ENCODE measurements at regions not wholly inside any gene's neighbourhood (a gene's known extent, or its start where the extent isn't known, plus 50 kb on each side); places are given as distances from the start of the nearest gene placed in this dataset.

DNA sequence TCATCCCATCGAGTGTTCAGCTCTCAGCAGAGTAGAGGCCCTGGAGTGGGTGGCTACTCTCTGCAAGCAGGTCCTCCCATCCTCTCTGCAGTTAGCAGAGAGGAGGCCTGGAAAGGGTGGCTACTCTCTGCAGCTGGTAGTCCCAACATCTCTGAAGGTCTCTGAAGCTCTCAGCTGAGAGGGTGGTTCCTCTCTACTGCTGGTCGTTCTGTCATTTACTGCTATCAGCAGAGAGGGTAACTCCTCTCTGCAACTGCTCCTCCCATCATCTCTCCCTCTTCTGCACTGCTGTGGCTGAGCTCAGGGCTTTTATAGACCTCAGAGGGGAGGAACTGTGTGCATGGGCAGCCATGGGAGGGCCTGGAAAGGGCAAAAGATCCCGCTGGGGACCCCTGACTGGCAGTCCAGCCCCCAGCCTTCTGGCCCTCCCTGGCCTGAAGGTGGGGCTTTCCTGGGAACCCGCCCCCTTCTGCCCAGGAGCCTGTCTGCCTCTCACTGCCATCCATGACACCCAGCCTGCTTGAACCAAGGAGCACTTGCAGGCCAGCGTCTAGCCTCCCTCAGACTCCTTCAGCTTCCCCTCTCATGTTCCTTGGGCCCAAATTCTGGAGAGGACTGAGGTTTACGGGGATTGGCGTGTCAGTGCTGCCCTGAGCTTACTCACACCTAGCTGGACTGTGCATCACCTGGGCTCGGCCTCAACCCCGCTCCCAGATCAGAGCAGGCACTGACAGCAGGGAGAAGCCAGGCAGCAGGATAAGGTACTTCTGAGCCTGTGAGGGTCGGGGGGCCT, 898.3 kb upstream of the NEGR1 start:
- Histone ChIP-seq H3K9me3 (no peaks in the 10 kb centered on the region), H3K27ac (no peak overlapping the region), H3K27me3 (no peaks in the 10 kb centered on the region), H3K4me3 (no peak overlapping the region), H3K4me1 (no peaks in the 10 kb centered on the region), H3K36me3 (replicated peaks in 1 of 2; ENCODE audit: insufficient read depth in 1 of 2, low read depth in 2 of 2) (no peaks in the 10 kb centered on the region)
- intact Hi-C loops (cut with DNase I), result no loop called here
- DNase-seq (no peak), ATAC-seq (no peak)
- 50 to 69% methylated on average over 8 to 10 of the region's 10 CpGs for WGBS, 2 donors
- no peak for TF ChIP-seq CTCF (IDR thresholded peaks at IDR 0.05)
- TF ChIP-seq POLR2A (IDR thresholded peaks at IDR 0.05), result no peak

- no peak overlapping the region for H3K27ac ChIP-seq
- ATAC-seq, result no peak
- H3K27me3 ChIP-seq, result no peaks in the 10 kb centered on the region
- H3K4me3 ChIP-seq, result no peak overlapping the region
- no peaks in the 10 kb centered on the region for H3K9me3 ChIP-seq
- no peak for DNase-seq
- no peaks in the 10 kb centered on the region for H3K4me1 ChIP-seq
- TF ChIP-seq CTCF (IDR thresholded peaks at IDR 0.05) (no peak), POLR2A (IDR thresholded peaks at IDR 0.05) (no peak)
- no peaks in the 10 kb centered on the region for H3K36me3 ChIP-seq (replicated peaks in 1 of 2; ENCODE audit: insufficient read depth in 1 of 2, low read depth in 2 of 2)
- WGBS, 2 donors, result 52 to 66% methylated on average over 2 of the region's 2 CpGs
- intact Hi-C loops (cut with DNase I), result no loop called here
Measured at GRCh38 chr1:73176902-73177301, 894.6 kb upstream of the NEGR1 start.

- DNase-seq (no peak), ATAC-seq (no peak)
- 59 to 65% methylated on average over 2 of the region's 2 CpGs for WGBS, 2 donors
- Histone ChIP-seq H3K4me3 (no peak overlapping the region), H3K36me3 (replicated peaks in 1 of 2; ENCODE audit: insufficient read depth in 1 of 2, low read depth in 2 of 2) (no peaks in the 10 kb centered on the region), H3K9me3 (no peaks in the 10 kb centered on the region), H3K27me3 (no peaks in the 10 kb centered on the region), H3K4me1 (no peaks in the 10 kb centered on the region), H3K27ac (no peak overlapping the region)
- no peak for TF ChIP-seq POLR2A (IDR thresholded peaks at IDR 0.05)
- TF ChIP-seq CTCF (IDR thresholded peaks at IDR 0.05), result no peak
- intact Hi-C loops (cut with DNase I), result no loop called here
Measured at GRCh38 chr1:73167009-73167657, 884.8 kb upstream of the NEGR1 start.

DNA sequence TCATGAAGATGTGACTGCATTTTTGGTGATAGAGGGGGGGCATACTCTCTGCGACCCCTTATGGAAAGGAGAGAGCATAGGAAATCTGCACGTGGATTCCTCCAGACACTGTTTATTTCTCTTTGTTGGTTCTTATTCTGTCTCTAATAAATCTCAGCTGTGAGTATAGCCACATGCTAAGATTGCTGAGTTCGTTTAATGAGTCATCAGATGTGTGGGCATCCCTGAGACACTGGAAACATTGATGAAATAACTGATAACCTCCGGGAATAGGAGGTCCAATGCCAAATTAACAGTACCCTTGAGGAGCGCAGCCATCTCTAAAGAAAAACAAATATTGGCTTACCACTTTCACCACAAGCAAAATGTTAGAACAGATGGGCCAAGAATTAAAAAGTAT, 880.2 kb upstream of the NEGR1 start:
- 34% methylated on average over 5 of the region's 5 CpGs for WGBS, 2 donors
- Histone ChIP-seq H3K27me3 (no peaks in the 10 kb centered on the region), H3K27ac (no peak overlapping the region), H3K9me3 (no peaks in the 10 kb centered on the region), H3K36me3 (replicated peaks in 1 of 2; ENCODE audit: insufficient read depth in 1 of 2, low read depth in 2 of 2) (no peaks in the 10 kb centered on the region), H3K4me1 (no peaks in the 10 kb centered on the region), H3K4me3 (no peak overlapping the region)
- DNase-seq, result no peak
- no peak for ATAC-seq
- no peak for TF ChIP-seq CTCF (IDR thresholded peaks at IDR 0.05)
- no peak for TF ChIP-seq POLR2A (IDR thresholded peaks at IDR 0.05)
- intact Hi-C loops (cut with DNase I), result no loop called here

Data from body of pancreas (tissue), 4 donors.